NCI-H128 (cell line): ENCODE measurements at regions not wholly inside any gene's neighbourhood (a gene's known extent, or its start where the extent isn't known, plus 50 kb on each side); places are given as distances from the start of the nearest gene placed in this dataset.

Experiments
- DNase-seq: peaks from one replicate; lab custom pipeline; 2025; ENCODE audit not compliant: unreplicated experiment; lab: John Stamatoyannopoulos, UW

- no peak for DNase-seq
Measured at GRCh38 chr15:29557171-29557570, 265.1 kb downstream of the TJP1 start.

- no peak for DNase-seq
Measured at GRCh38 chr15:29556380-29556779, 265.9 kb downstream of the TJP1 start.

- DNase-seq = no peak
Measured at GRCh38 chr15:29554531-29554930, 267.7 kb downstream of the TJP1 start.

GRCh38 chr15:29550834-29551465 lies 271.3 kb downstream of the TJP1 start:
- no peak for DNase-seq

GRCh38 chr15:29548006-29548405 lies 274.3 kb downstream of the TJP1 start:
- no peak for DNase-seq

- DNase-seq = no peak
Measured at GRCh38 chr15:29544513-29545128, 275.0 kb upstream of the NSMCE3 start.

GRCh38 chr15:29542994-29543393 lies 273.4 kb upstream of the NSMCE3 start:
- DNase-seq = no peak

GRCh38 chr15:29541309-29541708 lies 271.7 kb upstream of the NSMCE3 start:
- DNase-seq = no peak

GRCh38 chr15:29540479-29540878 lies 270.9 kb upstream of the NSMCE3 start:
- DNase-seq = no peak

- DNase-seq = no peak
Measured at GRCh38 chr15:29539736-29540135, 270.1 kb upstream of the NSMCE3 start.

- DNase-seq = no peak
Measured at GRCh38 chr15:29538044-29538443, 268.4 kb upstream of the NSMCE3 start.

GRCh38 chr15:29535952-29536351 lies 266.3 kb upstream of the NSMCE3 start:
- DNase-seq = no peak

- DNase-seq = no peak
Measured at GRCh38 chr15:29534378-29534777, 264.8 kb upstream of the NSMCE3 start.

- DNase-seq = no peak
Measured at GRCh38 chr15:29533647-29534046, 264.0 kb upstream of the NSMCE3 start.

- no peak for DNase-seq
Measured at GRCh38 chr15:29532296-29532695, 262.7 kb upstream of the NSMCE3 start.

GRCh38 chr15:29530966-29531365 lies 261.3 kb upstream of the NSMCE3 start:
- no peak for DNase-seq

- no peak for DNase-seq
Measured at GRCh38 chr15:29529043-29529442, 259.4 kb upstream of the NSMCE3 start.

GRCh38 chr15:29528276-29528675 lies 258.7 kb upstream of the NSMCE3 start:
- DNase-seq = no peak

GRCh38 chr15:29526802-29527201 lies 257.2 kb upstream of the NSMCE3 start:
- DNase-seq = no peak

GRCh38 chr15:29522373-29523276 lies 253.0 kb upstream of the NSMCE3 start:
- no peak for DNase-seq

GRCh38 chr15:29518442-29518841 lies 248.8 kb upstream of the NSMCE3 start:
- DNase-seq = no peak

GRCh38 chr15:29517829-29518228 lies 248.2 kb upstream of the NSMCE3 start:
- DNase-seq = no peak
